ENCODE measurements at regions not wholly inside any gene's neighbourhood (a gene's known extent, or its start where the extent isn't known, plus 50 kb on each side); places are given as distances from the start of the nearest gene placed in this dataset.

GRCh38 chr10:105358911-105359310, 717.8 kb downstream of the SORCS3 start:
- H2AK5ac ChIP-seq (ENCODE audit: low read depth, low read length) = no peak overlapping the region
- H3K27me3 ChIP-seq (replicated peaks in 1 of 4; ENCODE audit: control insufficient read depth in 3 of 4, extremely low read depth in 1 of 4, insufficient read depth in 3 of 4, low read length in 3 of 4) = no peaks in the 10 kb centered on the region
- no peak overlapping the region for H3K14ac ChIP-seq (ENCODE audit: insufficient read length)
- H2BK5ac ChIP-seq (ENCODE audit: low read depth, low read length) = no peak overlapping the region
- H3K23me2 ChIP-seq (ENCODE audit: low read depth, low read length) = no peaks in the 10 kb centered on the region
- no peak overlapping the region for H4K91ac ChIP-seq (replicated peaks; ENCODE audit: insufficient read length, low read length)
- no peak overlapping the region for H3K4me3 ChIP-seq (ENCODE audit: extremely low read depth in 1 of 4, insufficient read depth in 2 of 4, low read depth in 3 of 4, low read length in 4 of 4)
- H3K79me2 ChIP-seq (ENCODE audit: control insufficient read depth in 1 of 2, insufficient read depth in 2 of 2, low read length in 2 of 2) = no peaks in the 10 kb centered on the region
- no peak overlapping the region for H3K18ac ChIP-seq (ENCODE audit: extremely low read depth, low read length)
- H3K36me3 ChIP-seq (ENCODE audit: control insufficient read depth in 2 of 4, insufficient read depth in 4 of 4, low read length in 3 of 4) = no peaks in the 10 kb centered on the region
- H3K23ac ChIP-seq (ENCODE audit: insufficient read length) = no peak overlapping the region
- H3K4me1 ChIP-seq (replicated peaks in 1 of 4; ENCODE audit: control insufficient read depth in 3 of 4, insufficient read depth in 4 of 4, low read length in 3 of 4) = no peaks in the 10 kb centered on the region
- TF ChIP-seq ATF2 (IDR thresholded peaks at IDR 0.05; ENCODE audit: low read length) (no peak), SIX5 (IDR thresholded peaks at IDR 0.05; ENCODE audit: low read depth, low read length) (no peak)
- H3K4ac ChIP-seq (replicated peaks; ENCODE audit: insufficient read length, low read depth, low read length) = no peak overlapping the region
- no peaks in the 10 kb centered on the region; the same call in 1 of the 2 replicates for H3K79me1 ChIP-seq (ENCODE audit: low read depth, low read length)
- ChIA-PET CTCF (ENCODE audit: partially characterized antibody) (no interaction called here), POLR2A (ENCODE audit: partially characterized antibody) (no interaction called here)
- no peak overlapping the region for H4K8ac ChIP-seq (ENCODE audit: extremely low read depth, insufficient read depth, low read length)
- FAIRE-seq (no peak), DNase-seq (ENCODE audit: low read depth in 1 of 2, low spot score in 2 of 2) (no peak)
- no peak overlapping the region for H2AFZ ChIP-seq (ENCODE audit: low read length)
- no peak overlapping the region for H3K9ac ChIP-seq (replicated peaks in 1 of 4; ENCODE audit: extremely low read depth in 1 of 4, low read depth in 3 of 4, low read length in 3 of 4)
- peaks cover 0 to 3% of the 10 kb centered on the region in 2 experiments; a peak in 2 of 4 replicates for H3K9me3 ChIP-seq (ENCODE audit: insufficient read depth in 2 of 2, low read depth in 1 of 2, low read length in 1 of 2)
- H2BK120ac ChIP-seq (replicated peaks; ENCODE audit: low read depth, low read length) = no peak overlapping the region
- no peak overlapping the region for H3K4me2 ChIP-seq (ENCODE audit: insufficient read depth in 1 of 2, low read depth in 2 of 2, low read length in 2 of 2)
- no peak overlapping the region for H2BK12ac ChIP-seq (ENCODE audit: low read depth, low read length)
- H3K27ac ChIP-seq (ENCODE audit: low read depth, low read length) = no peak overlapping the region
- H2BK20ac ChIP-seq (ENCODE audit: low read length) = no peak overlapping the region
- H2BK15ac ChIP-seq (ENCODE audit: low read length) = no peak overlapping the region
- H4K5ac ChIP-seq (ENCODE audit: insufficient read length, low read depth, low read length) = no peak overlapping the region
- WGBS, 2 experiments (ENCODE audit: extremely low coverage in 1 of 2, insufficient coverage in 1 of 2, insufficient read length in 1 of 2, insufficient replicate concordance in 2 of 2, low coverage in 1 of 2, low lambda C conversion rate in 2 of 2, missing lambda C conversion rate in 1 of 2) = 94% methylated on average over 2 of the region's 2 CpGs; no CpG with 5 or more reads in 1 of the 2 experiments
- H4K20me1 ChIP-seq (replicated peaks in 1 of 2; ENCODE audit: control insufficient read depth in 1 of 2, insufficient read depth in 2 of 2, low read length in 2 of 2) = no peaks in the 10 kb centered on the region
- no peak overlapping the region for H3K56ac ChIP-seq (replicated peaks; ENCODE audit: insufficient read length, low read depth, low read length)
